IPS-11a (cell line): ENCODE measurements at regions not wholly inside any gene's neighbourhood (a gene's known extent, or its start where the extent isn't known, plus 50 kb on each side); places are given as distances from the start of the nearest gene placed in this dataset.
"Not testable (repeated sequence)": the region's sequence is repeated elsewhere in the genome, so short reads cannot be mapped to it uniquely, and the experiment has no call there.

Experiments used
- H3K4me3 ChIP-seq: one replicate; pipeline ENCODE4 v1.5.1; 2013; ENCODE audit warnings: low read depth, low read length, control low read depth

DNA sequence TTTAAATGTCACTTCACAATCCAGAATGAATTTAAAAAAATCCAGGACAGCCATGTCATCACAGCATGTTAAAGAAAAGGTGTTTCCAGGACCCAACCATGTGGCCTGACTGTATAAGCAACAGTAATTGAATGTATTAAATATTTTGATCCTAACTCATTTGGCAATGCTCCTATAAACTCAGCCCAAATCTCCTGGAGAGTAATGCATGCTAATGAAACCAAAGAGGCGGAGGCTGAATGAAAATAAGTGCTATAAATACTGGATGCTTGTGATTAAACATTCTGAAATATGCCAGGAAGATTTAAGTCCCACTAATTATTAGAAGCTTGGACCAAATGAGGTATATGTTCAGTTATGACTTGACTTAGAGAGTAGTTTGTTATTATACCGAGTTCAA lies 486.8 kb downstream of the FRK start:
- no peak overlapping the region for H3K4me3 ChIP-seq

DNA sequence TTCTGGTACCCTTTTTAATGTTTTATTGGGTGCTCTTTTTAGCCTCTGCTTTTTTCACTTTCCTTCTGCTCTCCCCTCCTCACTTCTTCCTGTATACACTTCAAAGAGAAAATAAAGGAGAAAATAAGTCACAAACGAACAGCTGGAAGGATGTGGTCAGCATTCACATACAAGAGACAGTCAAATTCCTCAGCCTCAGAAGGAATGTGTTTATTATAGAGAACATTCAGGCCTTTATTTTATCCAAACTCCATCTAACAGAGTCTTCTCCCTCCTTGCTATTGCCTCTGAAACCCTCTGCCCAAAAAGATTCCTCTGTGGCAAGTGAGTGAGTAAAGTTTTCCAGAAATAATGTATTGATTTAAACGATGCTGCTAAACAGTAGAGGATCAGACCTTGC lies 490.4 kb downstream of the FRK start:
- no peak overlapping the region for H3K4me3 ChIP-seq

DNA sequence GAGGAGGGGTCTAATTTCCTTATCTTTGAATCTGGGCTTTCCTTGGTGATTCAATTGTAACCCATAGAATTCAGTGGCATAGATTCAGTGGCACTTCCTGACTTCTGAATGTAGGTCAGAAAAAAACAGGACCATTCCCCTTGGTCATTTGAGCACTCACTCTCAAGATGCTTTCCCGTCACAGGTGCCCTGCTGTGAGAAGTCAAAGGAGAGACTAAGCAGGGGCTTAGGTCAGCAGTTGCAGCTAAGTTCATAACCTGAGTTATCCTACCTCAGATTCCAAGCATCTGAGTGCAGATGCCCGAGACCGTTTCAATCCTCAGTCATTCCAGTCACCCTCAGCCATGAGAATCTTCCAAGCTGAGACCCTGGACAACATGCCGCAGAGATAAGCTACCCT lies 506.6 kb downstream of the FRK start:
- H3K4me3 ChIP-seq, result no peak overlapping the region

DNA sequence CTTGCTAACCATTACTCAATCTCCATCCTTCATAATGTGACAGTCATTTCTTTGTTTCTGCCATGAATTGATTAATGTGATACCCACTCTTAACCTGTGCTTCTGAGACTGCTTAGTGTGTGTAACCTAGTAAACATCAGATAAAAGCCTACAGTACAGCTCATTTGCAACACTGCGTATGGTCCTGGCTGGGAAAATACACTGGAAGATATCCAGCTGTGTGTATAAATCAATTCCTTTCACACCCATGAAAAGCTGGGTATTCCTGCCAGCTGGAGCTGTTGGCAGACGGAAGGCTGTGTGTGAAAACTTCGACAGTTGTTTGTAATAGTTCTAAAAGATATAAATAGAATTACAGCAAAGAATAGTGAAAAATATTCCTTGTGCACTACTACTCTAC lies 509.2 kb downstream of the FRK start:
- no peak overlapping the region for H3K4me3 ChIP-seq

DNA sequence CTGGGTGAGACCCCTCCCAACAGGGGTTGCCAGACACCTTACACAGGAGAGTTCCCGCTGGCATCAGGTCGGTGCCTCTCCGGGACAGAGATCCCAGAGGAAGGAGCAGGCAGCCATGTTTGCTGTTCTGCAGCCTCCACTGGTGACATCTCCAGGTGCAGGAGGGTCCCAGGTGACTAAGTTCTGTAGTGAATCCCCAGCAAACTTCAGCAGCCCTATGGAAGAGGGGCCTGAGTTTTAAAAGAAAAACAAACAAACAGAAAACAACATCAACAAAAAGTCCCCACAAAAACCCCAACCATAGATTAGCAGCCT lies 515.1 kb downstream of the FRK start:
- H3K4me3 ChIP-seq, result no peak overlapping the region

DNA sequence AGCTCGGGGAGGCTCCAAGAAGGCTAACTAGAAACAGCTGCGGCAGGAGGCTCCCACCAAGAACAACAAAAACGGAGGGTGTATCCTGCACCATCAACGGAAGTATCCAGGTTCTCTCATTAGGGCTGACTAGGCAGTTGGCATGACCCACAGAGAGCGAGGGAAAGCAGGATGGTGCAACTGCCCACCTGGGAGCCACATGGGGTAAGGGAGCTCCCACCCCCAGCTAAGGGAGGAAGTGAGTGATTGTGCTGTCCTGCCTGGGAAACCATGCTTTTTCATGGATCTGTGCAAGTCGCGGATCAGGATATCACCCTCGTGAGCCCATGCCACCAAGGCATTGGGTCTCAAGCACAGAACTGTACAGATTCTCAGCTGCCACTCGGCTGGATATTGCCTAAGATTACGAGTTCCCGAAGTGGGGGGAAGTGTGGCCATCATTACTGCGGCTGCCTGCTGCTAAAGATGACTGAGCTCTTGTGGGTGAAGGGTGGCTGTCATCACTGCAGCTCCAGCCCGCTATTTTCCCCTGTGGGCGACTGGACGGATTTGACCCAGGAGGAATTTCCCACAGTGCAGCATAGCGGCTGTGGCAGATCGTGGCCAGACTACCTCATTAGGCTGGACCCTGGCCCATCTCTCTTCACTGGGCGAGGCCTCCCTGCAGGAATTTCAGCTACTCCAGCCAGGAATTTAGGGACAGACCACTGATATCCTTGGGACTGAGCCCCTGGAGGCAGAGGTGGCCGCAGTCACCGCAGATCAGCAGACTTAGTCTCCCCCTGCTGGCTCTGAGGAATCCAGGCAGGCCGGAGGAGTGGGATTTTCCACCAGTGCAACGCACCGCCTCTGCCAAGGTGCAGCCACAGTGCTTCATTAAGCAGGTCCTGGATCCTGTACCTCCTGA lies 515.7 kb downstream of the FRK start:
- H3K4me3 ChIP-seq, result no peak overlapping the region

DNA sequence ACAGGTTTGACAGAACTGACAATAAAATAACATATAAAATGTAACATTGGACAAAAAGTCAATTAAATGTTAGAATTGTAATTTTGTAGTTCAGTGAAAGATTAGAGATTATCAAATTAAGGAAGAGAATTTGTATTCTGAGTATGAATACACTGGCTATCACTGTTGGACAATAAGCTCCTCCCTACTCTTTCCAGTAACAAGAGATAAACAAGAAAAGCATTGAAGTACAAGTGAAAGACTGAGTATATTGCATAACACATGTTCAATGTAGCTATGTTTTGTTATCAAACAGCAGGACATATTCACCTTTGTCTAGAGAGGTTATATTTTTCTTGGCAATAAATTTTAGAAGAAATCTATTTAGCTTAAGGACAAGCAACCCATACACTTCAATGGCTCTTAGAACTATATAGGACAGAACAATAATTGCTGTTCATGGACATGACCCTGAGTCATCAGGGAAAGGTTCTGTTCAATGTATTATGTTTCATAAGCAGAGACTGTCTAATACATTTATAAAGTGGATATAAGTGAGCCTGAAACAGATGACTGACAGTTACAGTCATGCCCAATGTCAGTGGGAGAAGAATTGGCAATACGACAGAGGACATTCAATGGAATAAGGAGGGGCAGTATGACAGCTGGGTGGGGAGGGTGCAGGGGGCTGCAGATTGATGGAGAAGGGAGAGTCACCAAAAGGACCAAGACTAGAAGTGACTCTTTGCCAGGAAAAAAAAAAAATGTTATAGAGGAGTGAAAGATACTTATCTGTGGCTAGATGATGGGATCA lies 520.4 kb downstream of the FRK start:
- H3K4me3 ChIP-seq, result no peak overlapping the region

DNA sequence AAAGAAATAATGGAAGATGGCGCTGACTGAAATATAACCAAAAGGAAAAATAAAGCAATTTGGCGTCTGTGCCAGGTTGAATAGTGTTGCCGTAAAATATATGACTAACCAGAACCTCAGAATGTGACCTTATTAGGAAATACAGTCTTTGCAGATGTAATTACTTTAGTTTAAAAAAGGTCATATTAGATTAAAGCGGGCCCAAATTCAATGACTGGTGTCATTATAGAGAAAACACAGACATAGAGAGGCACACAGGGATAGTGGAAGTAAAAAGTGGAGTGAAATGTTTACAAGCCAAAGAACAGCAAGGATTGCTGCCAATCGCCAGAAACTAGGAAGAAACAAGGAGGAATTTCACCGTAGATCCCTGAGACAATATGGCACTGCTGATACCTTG lies 521.2 kb downstream of the FRK start:
- no peak overlapping the region for H3K4me3 ChIP-seq

DNA sequence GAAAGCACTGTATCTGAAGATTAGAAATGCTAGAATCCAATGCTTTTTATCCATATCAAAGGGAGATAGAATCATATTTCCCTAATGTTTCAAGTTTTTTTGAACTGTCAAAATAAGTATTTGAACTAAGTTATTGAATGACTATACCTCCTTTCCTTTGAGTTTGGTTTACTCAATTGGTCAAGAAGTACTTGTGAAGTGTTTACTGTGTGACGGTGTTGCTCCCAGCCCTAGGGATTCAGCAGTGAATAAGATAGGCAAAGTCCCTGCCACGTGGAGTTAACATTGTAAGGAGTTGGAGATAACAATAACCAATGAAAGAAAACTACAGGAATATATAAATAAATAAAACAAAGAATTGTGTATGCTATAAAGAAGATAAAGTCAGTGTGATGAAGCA lies 535.9 kb downstream of the FRK start:
- no peak overlapping the region for H3K4me3 ChIP-seq

DNA sequence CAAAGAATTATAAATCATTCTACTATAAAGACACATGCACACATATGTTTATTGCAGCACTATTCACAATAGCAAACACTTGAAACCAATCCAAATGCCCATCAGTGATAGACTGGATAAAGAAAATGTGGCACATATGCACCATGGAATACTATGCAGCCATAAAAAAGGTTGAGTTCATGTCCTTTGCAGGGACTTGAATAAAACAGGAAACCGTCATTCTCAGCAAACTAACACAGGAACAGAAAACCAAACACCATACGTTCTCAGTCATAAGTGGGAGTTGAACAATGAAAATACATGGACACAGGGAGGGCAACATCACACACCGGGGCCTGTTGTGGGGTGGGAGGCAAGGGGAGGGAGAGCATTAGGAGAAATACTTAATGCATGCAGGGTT lies 538.9 kb downstream of the FRK start:
- not testable (repeated sequence) for H3K4me3 ChIP-seq

DNA sequence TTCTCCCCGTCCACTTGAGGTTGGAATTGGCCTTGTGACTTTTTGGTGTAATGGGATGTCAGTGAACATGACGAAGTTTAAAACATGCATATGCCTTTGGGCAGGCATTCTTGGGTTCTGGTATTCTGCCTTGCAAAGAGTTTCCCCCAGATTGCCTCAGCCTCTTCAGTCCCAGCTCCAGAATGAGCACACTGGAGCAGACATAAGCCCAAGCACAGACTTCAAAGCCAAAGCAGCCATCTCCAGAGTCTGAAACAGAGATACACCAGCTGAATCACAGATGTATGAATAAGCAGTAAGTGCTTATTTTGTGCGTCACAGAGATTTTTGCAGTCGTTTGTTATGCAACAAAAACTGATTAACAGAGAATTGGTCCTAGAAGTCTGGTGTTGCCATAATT lies 546.0 kb downstream of the FRK start:
- no peak overlapping the region for H3K4me3 ChIP-seq

DNA sequence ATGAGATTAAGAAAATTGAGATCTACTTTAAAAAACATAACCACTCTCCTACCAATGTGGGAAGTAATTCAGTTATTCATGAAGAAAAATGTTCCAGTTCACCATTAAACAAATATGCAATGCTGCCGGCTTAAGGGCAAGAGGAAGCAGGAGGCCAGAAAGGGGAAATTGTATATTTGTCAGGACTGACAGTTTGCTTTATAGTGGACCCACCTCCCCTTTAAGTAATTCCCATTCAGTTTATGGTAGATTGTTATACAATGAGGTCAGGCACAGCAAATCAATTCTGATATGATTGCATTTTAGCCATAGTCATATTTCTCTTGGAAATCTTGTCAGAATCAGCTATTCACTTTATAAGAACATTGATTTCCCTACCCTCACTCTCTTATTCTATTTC lies 547.8 kb downstream of the FRK start:
- H3K4me3 ChIP-seq, result no peak overlapping the region

DNA sequence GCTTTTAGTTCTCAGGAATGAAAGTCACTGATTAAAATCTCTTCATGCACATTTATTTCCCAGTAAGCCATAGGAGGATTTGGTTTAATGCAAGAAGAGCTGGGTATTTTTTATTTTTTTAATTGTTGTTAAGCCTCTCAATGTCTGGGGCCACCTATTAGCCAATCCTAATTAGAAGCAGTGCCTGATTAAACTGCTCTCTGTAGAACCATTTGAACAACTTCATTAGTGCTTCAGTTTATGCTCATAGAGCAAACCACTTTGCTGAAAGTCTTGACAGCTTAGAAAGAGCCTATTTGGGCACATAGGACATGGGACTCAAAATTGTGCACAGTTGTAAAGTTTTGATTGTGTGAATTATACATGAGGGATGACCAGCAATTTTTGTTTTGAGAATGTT lies 548.9 kb downstream of the FRK start:
- no peak overlapping the region for H3K4me3 ChIP-seq

DNA sequence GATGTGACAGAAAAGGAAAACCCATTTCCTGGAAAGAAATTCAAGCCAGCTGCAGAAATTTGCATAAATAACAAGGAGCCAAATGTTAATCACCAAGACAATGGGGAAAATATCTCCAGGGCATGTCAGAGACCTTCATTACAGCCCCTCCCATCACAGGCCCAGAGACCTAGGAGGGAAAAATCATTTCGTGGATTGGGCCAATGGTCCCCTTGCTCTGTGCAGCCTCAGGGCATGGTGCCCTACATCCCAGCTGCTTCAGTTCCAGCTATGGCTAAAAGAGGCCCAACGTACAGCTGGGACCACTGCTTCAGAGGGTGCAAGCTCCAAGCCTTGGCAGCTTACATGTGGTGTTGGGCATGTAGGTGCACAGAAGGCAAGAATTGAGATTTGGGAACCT lies 558.3 kb downstream of the FRK start:
- H3K4me3 ChIP-seq, result not testable (repeated sequence)

DNA sequence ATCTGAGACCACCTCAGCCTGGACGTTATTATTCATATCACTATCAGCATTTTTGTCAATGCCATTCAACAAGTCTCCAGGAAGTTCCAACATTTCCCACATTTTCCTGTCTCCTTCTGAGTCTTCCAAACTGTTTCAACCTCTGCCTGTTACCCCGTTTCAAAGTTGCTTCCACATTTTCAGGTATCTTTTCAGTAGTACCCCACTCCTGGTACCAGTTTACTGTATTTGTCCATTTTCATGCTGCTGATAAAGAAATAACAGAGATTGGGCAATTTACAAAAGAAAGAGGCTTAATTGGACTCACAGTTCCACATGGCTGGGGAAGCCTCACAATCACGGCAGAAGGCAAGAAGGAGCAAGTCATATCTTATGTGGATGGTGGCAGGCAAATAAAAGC lies 565.5 kb downstream of the FRK start:
- no peak overlapping the region for H3K4me3 ChIP-seq

DNA sequence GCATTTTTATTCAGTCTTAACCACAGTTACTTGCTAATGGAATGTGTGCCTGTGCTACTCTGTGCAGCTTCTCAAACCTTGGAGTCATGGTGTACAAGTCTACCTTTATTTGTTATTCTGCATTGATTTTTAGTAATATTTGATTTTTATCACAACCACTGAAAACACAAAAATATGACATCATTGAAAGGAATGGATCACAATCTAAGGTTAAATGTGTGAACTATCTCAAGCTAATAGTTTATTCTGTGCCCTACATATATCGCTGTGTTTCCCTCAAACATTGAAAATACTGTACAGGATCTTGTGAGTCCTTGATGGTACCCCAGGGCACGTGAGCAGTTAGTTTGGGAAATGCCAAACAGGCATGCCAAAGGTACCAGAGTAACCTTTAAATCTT lies 573.4 kb downstream of the FRK start:
- H3K4me3 ChIP-seq, result no peak overlapping the region

DNA sequence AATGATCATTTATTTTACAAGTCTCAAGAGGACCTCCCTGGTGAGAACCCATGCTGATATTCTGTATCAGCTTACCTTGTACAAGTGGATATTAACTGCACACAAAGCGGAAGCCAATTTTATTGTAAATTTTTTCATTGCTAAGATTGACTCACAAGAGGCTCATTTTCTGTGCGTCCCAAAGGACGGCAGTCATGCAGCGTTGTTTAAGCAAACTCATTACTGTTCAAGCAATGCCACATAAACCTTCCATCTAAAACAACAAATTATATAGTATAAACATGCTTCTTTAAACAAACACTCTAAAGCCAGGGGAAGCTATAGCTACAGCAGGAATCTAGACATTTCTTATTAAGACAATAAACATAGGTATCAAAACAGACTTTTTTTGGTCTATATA lies 575.3 kb downstream of the FRK start:
- H3K4me3 ChIP-seq, result no peak overlapping the region

DNA sequence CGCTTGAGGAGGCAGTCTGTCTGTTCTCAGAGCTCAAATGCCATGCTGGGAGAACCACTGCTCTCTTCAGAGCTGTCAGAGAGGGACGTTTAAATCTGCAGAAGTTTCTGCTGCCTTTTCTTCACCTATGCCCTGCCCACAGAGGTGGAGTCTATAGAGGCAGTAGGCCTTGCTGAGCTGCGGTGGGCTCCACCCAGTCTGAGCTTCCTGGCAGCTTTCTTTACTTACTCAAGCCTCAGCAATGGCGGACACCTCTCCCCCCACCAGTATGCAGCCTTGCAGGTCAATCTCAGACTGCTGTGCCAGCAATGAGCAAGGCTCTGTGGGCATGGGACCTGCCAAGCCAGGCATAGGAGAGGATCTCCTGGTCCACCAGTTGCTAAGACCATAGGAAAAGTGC lies 580.1 kb downstream of the FRK start:
- H3K4me3 ChIP-seq, result not testable (repeated sequence)

DNA sequence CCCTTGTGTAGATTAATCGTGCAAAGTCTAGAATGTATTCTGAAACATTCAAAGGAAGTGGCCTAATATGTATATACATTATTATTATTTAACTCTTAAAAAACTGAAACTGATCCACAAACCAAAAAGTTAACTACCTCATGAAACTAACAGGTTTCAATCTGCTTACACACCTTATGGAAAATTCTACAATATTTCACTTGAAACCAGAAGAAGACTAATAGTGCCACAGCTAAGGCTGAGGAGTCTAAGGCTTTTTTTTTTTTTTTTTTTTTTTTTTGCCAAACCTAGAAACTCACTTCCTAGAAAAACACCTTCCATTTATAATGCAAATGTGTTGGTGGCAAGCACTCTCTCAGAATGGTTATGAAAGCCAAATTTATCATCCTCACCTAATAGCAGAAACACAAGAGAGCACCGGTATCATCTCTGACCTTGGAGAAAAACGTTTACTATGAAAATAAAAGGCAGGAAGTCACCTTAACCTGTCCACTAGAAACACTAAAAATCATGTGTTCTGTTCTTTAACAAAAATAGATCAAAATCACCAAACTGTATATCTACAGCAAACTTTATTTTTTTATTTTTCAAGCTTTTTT lies 586.1 kb downstream of the FRK start:
- H3K4me3 ChIP-seq, result no peak overlapping the region

DNA sequence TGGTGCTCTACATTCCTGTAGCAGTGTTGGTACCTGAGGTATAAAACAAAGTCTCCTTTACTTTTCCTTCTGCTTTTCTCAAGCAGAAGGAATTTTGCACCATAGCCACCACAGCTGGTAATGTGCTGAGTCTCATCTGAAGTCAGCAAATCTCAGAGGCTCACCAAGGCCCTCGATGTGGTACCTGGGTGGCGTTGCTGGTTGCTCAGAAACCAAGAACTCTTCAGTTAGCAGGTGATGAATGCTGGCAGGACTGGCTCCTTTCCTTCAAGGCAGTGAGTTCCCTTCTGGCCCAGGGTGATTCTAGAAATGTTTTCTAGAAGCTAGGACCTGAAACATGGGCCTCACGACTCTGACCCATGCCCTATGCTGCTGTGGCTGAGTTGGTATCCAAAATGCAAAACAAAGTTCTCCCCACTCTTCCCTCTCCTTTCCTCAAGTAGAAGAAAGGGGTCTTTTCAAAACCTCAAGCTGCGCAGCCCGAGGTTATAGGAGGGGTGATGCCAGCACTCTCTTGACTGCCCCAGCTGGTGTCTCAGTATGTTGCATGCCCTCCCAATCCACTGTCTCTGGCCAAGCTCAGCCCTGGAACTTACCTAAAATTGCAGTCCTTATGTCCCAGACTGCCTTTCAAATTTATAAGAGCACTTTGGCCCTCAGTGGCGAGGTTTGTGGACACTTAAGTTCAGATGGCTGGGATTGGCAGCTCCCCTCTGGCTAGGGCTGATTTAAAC lies 592.3 kb downstream of the FRK start:
- no peak overlapping the region for H3K4me3 ChIP-seq

DNA sequence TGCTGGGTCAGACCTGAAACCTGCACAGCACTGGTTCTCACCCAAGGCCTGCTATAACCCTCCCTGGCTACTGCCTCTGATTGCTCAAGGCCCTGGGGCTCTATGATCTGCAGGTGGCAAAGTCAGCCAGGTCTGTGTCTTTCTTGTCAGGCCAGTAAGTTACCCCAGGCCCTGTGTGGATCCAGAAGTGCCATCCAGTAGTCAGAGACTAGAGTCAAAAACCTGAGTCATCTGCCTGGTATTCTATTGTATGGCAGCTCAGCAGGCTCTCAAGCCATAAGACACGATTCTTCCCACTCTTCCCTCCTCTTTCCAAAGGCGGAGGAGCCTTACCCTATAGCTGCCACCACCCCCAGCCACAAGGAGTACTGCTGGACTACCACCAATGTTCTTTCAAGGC lies 593.0 kb downstream of the FRK start:
- no peak overlapping the region for H3K4me3 ChIP-seq
